Stimulated activated CD8-positive, alpha-beta memory T cell treated with anti-CD3 and anti-CD28 coated beads, Interleukin-15, amount 100 ng/mL, for 4 hours (primary cell): ENCODE measurements at regions not wholly inside any gene's neighbourhood (a gene's known extent, or its start where the extent isn't known, plus 50 kb on each side); places are given as distances from the start of the nearest gene placed in this dataset.
"Not testable (repeated sequence)": the region's sequence is repeated elsewhere in the genome, so short reads cannot be mapped to it uniquely, and the experiment has no call there.

Experiments
- DNase-seq, 2 donors: peaks; one replicate each; pipeline ENCODE4 v3.0.0-alpha.2; 2020; ENCODE audit warnings: low read depth in 2 of 2

DNA sequence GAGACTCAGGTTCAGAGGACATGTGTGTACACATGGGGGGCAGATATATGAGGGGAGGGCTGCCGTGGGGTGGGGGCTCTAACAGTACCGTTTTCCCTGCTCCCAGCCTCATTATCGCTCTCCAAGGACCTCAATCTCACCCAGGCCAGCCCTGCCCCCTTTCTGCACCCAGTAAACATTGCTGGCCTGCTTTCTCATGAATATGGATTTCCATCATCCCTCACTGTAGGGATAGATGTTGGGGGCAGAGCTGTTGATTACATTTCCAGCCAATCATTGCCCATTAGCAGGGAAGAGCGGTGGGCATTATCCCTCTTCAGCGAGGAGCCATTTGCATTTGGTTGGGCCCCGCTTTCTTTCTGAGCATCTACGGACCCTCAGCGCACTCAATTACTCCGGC is 273.8 kb downstream of the RPS6KC1 start:
- no peak for DNase-seq

DNA sequence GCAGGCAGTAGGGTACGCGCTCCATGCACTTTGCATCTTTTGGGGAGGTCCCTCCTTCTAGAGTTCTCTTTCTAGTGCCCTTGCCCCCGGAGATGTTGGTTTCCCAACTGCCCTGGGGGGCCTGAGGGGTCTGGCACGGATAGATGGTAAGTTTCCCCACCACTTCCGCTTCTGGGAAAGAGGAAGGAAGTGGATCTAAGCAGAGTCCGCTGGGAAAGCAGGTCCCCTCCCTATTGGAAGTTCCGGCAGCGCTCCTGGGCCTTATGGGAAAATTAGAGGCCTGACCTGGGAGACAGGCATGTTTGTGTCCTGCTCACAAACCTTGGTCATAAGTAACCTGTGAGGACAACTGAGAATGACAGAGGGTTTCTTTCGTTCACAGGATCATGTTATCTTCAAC is 274.4 kb downstream of the RPS6KC1 start:
- no peak for DNase-seq

DNA sequence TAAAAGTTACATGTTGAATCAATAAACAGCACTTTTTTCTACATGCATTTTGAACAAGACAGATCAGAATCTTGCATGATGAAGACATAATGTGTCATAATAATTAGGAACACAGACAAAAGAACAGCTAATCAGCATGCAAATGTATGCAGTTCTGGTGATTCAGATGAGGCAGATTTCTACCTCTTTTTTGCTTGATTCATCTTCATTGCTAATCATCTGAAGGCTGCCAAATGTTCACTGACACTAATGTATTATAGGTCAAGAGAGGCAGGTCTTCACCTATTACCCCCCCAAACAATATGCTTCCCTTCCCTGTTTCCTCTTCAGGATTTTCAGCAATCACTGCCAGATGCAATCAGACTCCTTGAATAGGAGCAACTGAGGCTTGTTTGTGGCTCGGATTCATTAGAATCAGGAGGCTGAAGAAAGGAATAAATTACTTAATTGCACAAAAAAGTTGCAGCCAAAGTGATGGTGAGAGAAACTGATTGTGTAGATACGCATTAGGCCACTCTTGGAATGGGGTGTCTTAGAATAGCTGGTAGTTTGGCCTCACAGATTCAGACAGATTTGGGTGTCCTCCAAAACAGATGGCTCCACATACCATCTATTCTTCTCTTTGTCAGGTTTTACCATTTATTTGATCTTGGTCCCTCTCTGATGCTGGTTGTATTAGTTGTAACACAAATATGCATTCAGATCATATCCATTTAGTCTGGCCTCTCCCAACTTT is 275.4 kb downstream of the RPS6KC1 start:
- DNase-seq: no peak

GRCh38 chr1:213327017-213327667 is 276.1 kb downstream of the RPS6KC1 start:
- DNase-seq: no peak

DNA sequence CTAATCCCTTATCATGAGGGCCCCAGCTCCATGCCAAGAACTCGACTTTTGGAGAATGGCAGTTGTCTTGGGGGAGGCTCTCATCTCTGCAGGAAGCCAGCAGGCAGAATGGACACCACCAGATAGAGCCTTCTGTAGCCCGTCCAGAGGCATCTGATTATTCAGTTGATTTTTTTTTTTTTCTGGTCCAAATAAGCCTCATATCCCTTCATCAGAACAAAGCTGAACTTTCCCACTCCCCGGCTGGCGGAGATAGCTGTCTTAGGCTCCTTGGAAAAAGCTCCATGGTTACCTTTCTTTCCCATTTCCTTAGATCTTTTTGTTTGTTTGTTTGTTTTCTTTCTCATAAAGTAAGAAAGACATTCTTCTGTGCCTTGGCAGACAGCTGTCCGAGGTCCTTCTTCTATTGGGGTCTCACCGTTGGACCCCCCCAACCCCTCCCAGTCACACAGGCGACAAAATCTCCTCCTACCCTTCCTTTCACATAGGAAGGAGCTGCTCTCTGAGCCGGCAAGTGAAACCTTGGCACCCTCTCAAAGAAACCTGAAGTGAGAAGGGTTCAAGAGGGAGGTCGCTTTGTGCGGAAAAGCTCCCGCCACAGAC is 278.5 kb downstream of the RPS6KC1 start:
- no peak for DNase-seq

GRCh38 chr1:213330281-213330680 is 279.2 kb downstream of the RPS6KC1 start:
- no peak for DNase-seq

- DNase-seq: no peak
Measured at GRCh38 chr1:213331631-213332175, 280.7 kb downstream of the RPS6KC1 start.

GRCh38 chr1:213332491-213332890 is 281.4 kb downstream of the RPS6KC1 start:
- DNase-seq: no peak

DNA sequence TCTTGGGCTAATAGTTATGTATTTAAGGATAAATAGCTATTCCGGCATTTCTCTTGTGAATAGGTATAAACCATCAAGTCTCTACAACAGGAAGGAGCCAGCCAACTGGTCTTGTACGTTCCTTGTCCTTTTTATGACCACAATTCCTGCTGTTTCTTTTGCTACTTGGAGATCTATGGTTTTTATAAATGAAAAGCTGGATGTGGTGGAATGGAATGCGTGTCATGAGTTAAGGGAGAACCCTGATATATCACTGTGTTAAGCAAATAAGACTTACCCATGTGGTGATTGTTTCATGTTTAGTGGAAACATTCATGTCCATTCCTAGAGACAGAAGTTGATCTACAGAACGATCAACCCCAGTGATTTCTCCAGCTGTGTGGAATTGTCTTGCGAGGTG is 282.1 kb downstream of the RPS6KC1 start:
- no peak for DNase-seq

DNA sequence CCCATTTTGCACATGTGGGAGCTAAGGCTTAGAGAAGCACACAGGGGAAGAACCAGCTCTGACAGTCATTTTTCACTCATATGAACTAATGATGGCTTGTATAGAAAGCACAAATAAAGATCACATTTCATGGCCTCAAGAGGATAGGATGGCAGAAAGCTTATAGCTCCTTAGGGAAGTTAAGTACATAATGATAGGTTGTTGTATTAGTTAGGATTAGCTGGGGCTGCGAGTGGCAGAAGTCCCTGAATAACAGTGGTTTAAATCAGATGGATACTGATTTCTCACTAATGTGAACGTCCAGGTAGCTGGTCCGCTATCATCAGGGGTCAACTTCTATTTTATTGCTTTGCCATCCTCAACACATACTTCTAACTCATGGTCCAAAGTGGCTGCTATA is 284.0 kb downstream of the RPS6KC1 start:
- no peak for DNase-seq

- DNase-seq: no peak
Measured at GRCh38 chr1:213337025-213337678, 286.1 kb downstream of the RPS6KC1 start.

GRCh38 chr1:213340593-213340992 is 289.6 kb downstream of the RPS6KC1 start:
- no peak for DNase-seq

- DNase-seq: no peak
Measured at GRCh38 chr1:213345621-213346020, 294.6 kb downstream of the RPS6KC1 start.

- no peak for DNase-seq
Measured at GRCh38 chr1:213357403-213357802, 306.4 kb downstream of the RPS6KC1 start.

DNA sequence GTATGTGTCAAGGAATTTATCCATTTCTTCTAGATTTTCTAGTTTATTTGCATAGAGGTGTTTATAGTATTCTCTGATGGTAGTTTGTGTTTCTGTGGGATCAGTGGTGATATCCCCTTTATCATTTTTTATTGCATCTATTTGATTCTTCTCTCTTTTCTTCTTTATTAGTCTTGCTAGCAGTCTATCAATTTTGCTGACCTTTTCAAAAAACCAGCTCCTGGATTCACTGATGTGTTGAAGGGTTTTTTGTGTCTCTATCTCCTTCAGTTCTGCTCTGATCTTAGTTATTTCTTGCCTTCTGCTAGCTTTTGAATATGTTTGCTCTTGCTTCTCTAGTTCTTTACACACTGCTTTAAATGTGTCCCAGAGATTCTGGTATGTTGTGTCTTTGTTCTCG is 307.3 kb downstream of the RPS6KC1 start:
- DNase-seq: not testable (repeated sequence)

DNA sequence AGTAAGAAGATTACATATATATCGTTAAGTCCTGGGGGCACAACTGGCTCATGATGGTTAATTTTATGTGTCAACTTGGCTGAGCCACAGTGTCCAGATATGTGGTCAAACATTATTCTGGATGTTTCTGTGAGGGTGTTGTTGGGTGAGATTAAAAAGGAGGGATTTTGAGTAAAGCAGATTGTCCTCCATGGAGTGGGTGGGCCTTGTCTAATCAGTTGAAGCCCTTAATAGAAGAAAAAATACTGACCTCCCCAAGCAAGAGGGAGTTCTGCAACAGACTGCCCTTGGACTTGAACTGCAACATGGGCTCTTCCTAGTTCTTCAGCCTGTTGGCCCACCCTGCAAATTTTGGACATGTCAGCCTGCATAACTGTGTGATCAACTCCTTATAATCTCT is 311.6 kb downstream of the RPS6KC1 start:
- DNase-seq: no peak

DNA sequence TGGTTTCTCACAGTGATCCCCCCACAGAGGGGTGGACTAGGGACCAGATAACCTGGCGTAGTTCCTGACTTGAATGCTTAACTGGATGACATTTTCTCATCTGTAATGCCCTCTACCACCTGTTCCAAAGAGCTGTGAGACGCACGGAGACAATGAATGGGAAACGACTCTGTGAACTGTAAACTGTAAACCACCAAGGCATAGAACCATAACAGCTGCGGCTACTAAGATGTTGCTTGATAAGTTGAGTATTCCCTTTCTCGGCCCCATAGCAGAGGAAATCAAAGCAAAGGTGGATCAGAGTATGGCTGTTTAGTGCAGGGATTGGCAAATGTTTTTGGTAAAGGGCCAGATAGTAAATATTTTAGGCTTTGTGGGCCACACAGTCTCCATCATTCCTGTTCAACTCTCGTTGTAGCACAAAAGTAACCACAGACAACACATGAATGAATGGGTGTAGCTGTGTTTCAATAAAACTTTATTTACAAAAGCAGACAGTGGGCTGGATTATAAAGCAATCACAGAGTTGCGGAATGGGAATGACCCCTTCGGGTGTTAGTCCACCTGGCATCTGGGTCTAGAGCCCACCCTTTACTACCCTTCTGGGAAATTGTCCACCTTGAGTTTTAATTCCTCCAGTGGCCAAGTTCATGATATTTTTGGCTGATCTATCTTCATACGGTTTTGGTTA is 315.2 kb downstream of the RPS6KC1 start:
- no peak for DNase-seq

DNA sequence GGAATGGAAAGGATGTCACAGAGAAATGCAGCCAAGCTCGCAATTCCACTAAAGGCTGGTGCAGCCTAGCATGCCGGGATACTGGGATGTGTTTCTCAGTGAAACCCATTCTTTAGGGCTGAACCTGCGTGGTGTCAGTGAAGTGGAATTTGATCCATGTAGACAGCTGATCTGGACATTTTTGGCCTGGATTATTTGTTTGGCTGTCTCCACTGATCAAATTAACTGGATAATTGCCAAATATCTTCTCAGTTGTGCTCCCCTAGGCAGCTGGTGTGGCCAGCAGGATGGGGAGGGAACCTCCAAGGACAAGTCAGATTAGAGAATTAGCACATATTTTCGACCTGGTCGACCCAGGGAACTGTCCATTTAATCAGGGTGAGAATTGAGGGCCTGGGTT is 318.4 kb downstream of the RPS6KC1 start:
- no peak for DNase-seq

DNA sequence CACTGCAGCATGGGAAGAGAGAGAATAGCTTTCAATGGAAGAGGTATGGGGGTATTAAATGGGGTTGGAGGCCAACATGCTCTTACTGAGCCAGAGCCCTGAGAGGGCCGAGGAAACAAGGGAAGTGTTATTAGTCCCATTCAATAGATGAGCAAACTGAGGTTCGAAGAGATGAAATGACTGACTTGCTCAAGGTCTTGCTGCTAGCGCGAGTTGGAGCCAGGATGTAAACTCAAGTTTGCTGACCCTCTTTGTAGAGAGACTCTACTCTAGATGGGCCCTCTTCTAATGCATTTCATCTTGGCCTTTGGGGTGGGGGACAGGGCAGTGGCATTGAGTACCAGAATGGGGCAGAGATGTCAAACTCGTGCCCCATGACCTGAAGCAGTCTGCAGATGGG is 319.5 kb downstream of the RPS6KC1 start:
- DNase-seq: no peak

- no peak for DNase-seq
Measured at GRCh38 chr1:213371525-213371846, 320.4 kb downstream of the RPS6KC1 start.

DNA sequence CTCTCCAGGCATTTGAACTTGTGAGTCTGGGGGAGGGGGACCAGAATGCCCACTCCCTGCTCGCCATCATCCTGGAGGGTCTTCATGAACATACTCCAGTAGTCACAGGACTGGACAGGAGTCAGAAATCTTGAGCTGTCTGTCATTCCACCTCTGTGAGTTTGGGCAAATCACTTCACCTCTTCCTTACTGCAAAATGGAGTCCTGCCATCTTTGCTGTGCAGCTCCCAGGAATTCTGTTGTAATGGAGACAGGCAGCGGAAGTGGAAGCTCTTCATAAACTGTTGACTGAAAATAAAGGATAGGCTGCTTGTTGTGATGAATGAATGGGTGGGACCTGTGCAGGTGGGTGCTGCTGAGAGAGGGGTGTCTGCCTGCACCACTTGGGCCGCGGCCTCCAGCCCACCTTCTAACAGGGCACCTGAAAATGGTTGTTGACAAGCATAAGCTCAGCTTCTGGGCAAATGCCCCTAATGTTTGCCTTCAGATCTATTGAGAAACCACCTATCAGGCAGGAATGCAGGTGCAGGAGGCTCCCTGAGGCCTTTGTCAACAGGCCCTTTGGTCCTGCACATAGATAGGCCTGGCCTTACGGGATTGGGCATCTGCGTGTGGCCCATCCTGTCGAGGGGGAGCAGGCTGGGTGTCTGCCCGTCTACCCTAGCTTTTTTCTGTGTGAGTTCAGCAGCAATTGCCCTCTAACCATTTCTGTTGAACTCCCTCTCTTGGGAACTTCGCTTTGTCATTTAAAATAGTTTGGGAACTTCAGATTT is 321.0 kb downstream of the RPS6KC1 start:
- DNase-seq: no peak
